GM23338 (cell line): ENCODE measurements at regions not wholly inside any gene's neighbourhood (a gene's known extent, or its start where the extent isn't known, plus 50 kb on each side); places are given as distances from the start of the nearest gene placed in this dataset.

Source experiments
- ATAC-seq: fragments of 200-7000 bp; cut with Tn5 transposase; 3 replicates; pipeline ENCODE4 v1.9.1; 2020
- DNase-seq: peaks from one replicate; pipeline ENCODE4 v3.0.0-alpha.2; 2015; ENCODE audit warnings: low spot score
- H2AFZ ChIP-seq: fragments of 200-600 bp; sonication (generic); 2 replicates; pipeline ENCODE4 v1.8.0; 2016; ENCODE audit warnings: antibody characterized with exemption, mild to moderate bottlenecking, moderate library complexity
- H3F3A ChIP-seq: fragments of 200-600 bp; sonication (generic); replicated peaks from 2 replicates; pipeline ENCODE4 v1.8.0; 2017; ENCODE audit warnings: antibody characterized with exemption, mixed run types, low read depth
- H3K27ac ChIP-seq: fragments of 200-600 bp; sonication (generic); 2 replicates; pipeline ENCODE4 v1.6.1; 2016; ENCODE audit warnings: low read depth
- H3K27me3 ChIP-seq: fragments of 200-600 bp; sonication (generic); 2 replicates; pipeline ENCODE4 v1.8.0; 2016; ENCODE audit warnings: mild to moderate bottlenecking, mixed run types, moderate library complexity; ENCODE audit not compliant: insufficient read depth
- H3K36me3 ChIP-seq: fragments of 200-600 bp; sonication (generic); 2 replicates; pipeline ENCODE4 v1.8.0; 2016; ENCODE audit warnings: mild to moderate bottlenecking; ENCODE audit not compliant: insufficient read depth
- H3K4me1 ChIP-seq: fragments of 200-600 bp; sonication (generic); 2 replicates; pipeline ENCODE4 v1.8.0; 2016; ENCODE audit warnings: mild to moderate bottlenecking, moderate library complexity; ENCODE audit not compliant: insufficient read depth
- H3K4me2 ChIP-seq: fragments of 200-600 bp; sonication (generic); 2 replicates; pipeline ENCODE4 v1.7.1; 2017; ENCODE audit warnings: mixed run types
- H3K4me3 ChIP-seq: fragments of 200-600 bp; sonication (generic); 2 replicates; pipeline ENCODE4 v1.6.1; 2016; ENCODE audit warnings: mixed run types
- H3K79me2 ChIP-seq: fragments of 200-600 bp; sonication (generic); replicated peaks from 2 replicates; pipeline ENCODE4 v1.8.0; 2017; ENCODE audit warnings: mild to moderate bottlenecking; ENCODE audit not compliant: insufficient read depth
- H3K9me2 ChIP-seq: fragments of 200-600 bp; sonication (generic); 2 replicates; pipeline ENCODE4 v1.8.0; 2017; ENCODE audit not compliant: insufficient read depth
- H4K20me1 ChIP-seq: fragments of 200-600 bp; sonication (generic); replicated peaks from 2 replicates; pipeline ENCODE4 v1.8.0; 2017; ENCODE audit warnings: mild to moderate bottlenecking; ENCODE audit not compliant: insufficient read depth
- H3K27ac Mint-ChIP-seq: 2 replicates; pipeline ENCODE4 v1.8.0; 2020; ENCODE audit warnings: inconsistent platforms, mild to moderate bottlenecking, moderate library complexity, mixed read lengths
- H3K27me3 Mint-ChIP-seq: 3 replicates; pipeline ENCODE4 v1.8.0; 2022; ENCODE audit warnings: low read depth, mild to moderate bottlenecking, moderate library complexity, mixed read lengths, inconsistent platforms; ENCODE audit not compliant: insufficient read depth, poor library complexity
- H3K36me3 Mint-ChIP-seq: 3 replicates; pipeline ENCODE4 v1.8.0; 2021; ENCODE audit warnings: low read depth, mild to moderate bottlenecking, inconsistent platforms, moderate library complexity, mixed read lengths
- H3K4me1 Mint-ChIP-seq: 3 replicates; pipeline ENCODE4 v1.8.0; 2020; ENCODE audit warnings: mild to moderate bottlenecking, inconsistent platforms, mixed read lengths
- H3K4me3 Mint-ChIP-seq: 3 replicates; pipeline ENCODE4 v1.8.0; 2021; ENCODE audit warnings: moderate library complexity, mild to moderate bottlenecking, inconsistent platforms, mixed read lengths
- H3K9me3 Mint-ChIP-seq: 3 replicates; pipeline ENCODE4 v1.8.0; 2020; ENCODE audit warnings: moderate library complexity, mild to moderate bottlenecking, inconsistent platforms, mixed read lengths
- CREB1 ChIP-seq: fragments of 250-450 bp; sonication (Bioruptor Pico); IDR thresholded peaks from 2 replicates; pipeline ENCODE4 v1.5.0; 2020; ENCODE audit warnings: low read depth, mild to moderate bottlenecking, moderate library complexity
- ETS1 ChIP-seq: IDR thresholded peaks from 2 replicates; pipeline ENCODE4 v1.6.1; 2016; ENCODE audit warnings: antibody characterized with exemption
- EZH2 ChIP-seq: fragments of 200-600 bp; sonication (generic); IDR thresholded peaks from one replicate; pipeline ENCODE4 v1.8.0; 2017; ENCODE audit warnings: antibody characterized with exemption, mild to moderate bottlenecking, low read depth; ENCODE audit not compliant: unreplicated experiment
- EZH2phosphoT487 ChIP-seq: fragments of 200-600 bp; sonication (generic); IDR thresholded peaks from one replicate; pipeline ENCODE4 v1.8.1; 2018; ENCODE audit warnings: antibody characterized with exemption; ENCODE audit not compliant: unreplicated experiment
- JUNB ChIP-seq: IDR thresholded peaks from one replicate; pipeline ENCODE4 v1.6.1; 2016; ENCODE audit warnings: antibody characterized with exemption; ENCODE audit not compliant: unreplicated experiment
- NANOG ChIP-seq: IDR thresholded peaks from 2 replicates; pipeline ENCODE4 v1.6.1; 2016; ENCODE audit warnings: antibody characterized with exemption, borderline replicate concordance
- POLR2AphosphoS5 ChIP-seq: IDR thresholded peaks from 2 replicates; pipeline ENCODE4 v1.6.1; 2016; ENCODE audit warnings: antibody characterized with exemption, low read depth
- REST ChIP-seq: IDR thresholded peaks from one replicate; pipeline ENCODE4 v1.6.1; 2018; ENCODE audit warnings: antibody characterized with exemption; ENCODE audit not compliant: unreplicated experiment
- STAT1 ChIP-seq: IDR thresholded peaks from one replicate; pipeline ENCODE4 v1.6.1; 2016; ENCODE audit warnings: antibody characterized with exemption; ENCODE audit not compliant: unreplicated experiment
- ZNF114 ChIP-seq: fragments of 250-450 bp; sonication (Bioruptor Pico); IDR thresholded peaks from 2 replicates; pipeline ENCODE4 v1.5.0; 2020; ENCODE audit warnings: mild to moderate bottlenecking, moderate library complexity
- ZNF331 ChIP-seq: fragments of 250-450 bp; sonication (Bioruptor Pico); IDR thresholded peaks from 2 replicates; pipeline ENCODE4 v1.5.0; 2020; ENCODE audit warnings: low read depth, mild to moderate bottlenecking, moderate library complexity
- ZNF462 ChIP-seq: fragments of 250-450 bp; sonication (Bioruptor Pico); IDR thresholded peaks from 2 replicates; pipeline ENCODE4 v1.5.0; 2020; ENCODE audit warnings: mild to moderate bottlenecking, moderate library complexity
- TF ChIP-seq, protein P1 (sequence below), 2 experiments: fragments of 200-600 bp in 1 of 2; sonication (generic) in 1 of 2; conservative IDR thresholded peaks; 2 replicates each; pipeline versions ENCODE4 v1.5.1 to v1.6.1; 2016 to 2017; ENCODE audit warnings: antibody characterized with exemption in 2 of 2, low read depth in 2 of 2, mild to moderate bottlenecking in 2 of 2, moderate library complexity in 1 of 2

- TF ChIP-seq, protein P1, sequence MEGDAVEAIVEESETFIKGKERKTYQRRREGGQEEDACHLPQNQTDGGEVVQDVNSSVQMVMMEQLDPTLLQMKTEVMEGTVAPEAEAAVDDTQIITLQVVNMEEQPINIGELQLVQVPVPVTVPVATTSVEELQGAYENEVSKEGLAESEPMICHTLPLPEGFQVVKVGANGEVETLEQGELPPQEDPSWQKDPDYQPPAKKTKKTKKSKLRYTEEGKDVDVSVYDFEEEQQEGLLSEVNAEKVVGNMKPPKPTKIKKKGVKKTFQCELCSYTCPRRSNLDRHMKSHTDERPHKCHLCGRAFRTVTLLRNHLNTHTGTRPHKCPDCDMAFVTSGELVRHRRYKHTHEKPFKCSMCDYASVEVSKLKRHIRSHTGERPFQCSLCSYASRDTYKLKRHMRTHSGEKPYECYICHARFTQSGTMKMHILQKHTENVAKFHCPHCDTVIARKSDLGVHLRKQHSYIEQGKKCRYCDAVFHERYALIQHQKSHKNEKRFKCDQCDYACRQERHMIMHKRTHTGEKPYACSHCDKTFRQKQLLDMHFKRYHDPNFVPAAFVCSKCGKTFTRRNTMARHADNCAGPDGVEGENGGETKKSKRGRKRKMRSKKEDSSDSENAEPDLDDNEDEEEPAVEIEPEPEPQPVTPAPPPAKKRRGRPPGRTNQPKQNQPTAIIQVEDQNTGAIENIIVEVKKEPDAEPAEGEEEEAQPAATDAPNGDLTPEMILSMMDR (conservative IDR thresholded peaks at IDR 0.05; ENCODE audit: low read depth in 2 of 2), result no peak
- TF ChIP-seq JUNB (no peak), EZH2 (no peak), REST (no peak), ZNF462 (no peak), ETS1 (no peak), NANOG (no peak), POLR2AphosphoS5 (no peak), ZNF114 (CRISPR knock-in tag) (no peak), ZNF331 (no peak), EZH2phosphoT487 (no peak), CREB1 (CRISPR knock-in tag) (no peak), STAT1 (no peak)
- Mint-ChIP-seq H3K27me3 (no peaks in the 10 kb centered on the region), H3K4me1 (no peaks in the 10 kb centered on the region), H3K36me3 (no peaks in the 10 kb centered on the region), H3K4me3 (no peak overlapping the region), H3K9me3 (no peaks in the 10 kb centered on the region), H3K27ac (no peak overlapping the region)
- DNase-seq (no peak), ATAC-seq (no peak)
- Histone ChIP-seq H2AFZ (no peak overlapping the region), H3F3A (no peaks in the 10 kb centered on the region), H3K36me3 (no peaks in the 10 kb centered on the region), H3K9me2 (no peaks in the 10 kb centered on the region), H4K20me1 (no peaks in the 10 kb centered on the region), H3K4me1 (no peaks in the 10 kb centered on the region), H3K79me2 (no peaks in the 10 kb centered on the region), H3K4me2 (no peak overlapping the region), H3K4me3 (no peak overlapping the region), H3K27me3 (no peaks in the 10 kb centered on the region), H3K27ac (no peak overlapping the region)
Measured at GRCh38 chr11:23063276-23063675, 203.0 kb upstream of the CCDC179 start.
